ENCODE measurements at regions not wholly inside any gene's neighbourhood (a gene's known extent, or its start where the extent isn't known, plus 50 kb on each side); places are given as distances from the start of the nearest gene placed in this dataset.
"Not testable (repeated sequence)": the region's sequence is repeated elsewhere in the genome, so short reads cannot be mapped to it uniquely, and the experiment has no call there.

DNA sequence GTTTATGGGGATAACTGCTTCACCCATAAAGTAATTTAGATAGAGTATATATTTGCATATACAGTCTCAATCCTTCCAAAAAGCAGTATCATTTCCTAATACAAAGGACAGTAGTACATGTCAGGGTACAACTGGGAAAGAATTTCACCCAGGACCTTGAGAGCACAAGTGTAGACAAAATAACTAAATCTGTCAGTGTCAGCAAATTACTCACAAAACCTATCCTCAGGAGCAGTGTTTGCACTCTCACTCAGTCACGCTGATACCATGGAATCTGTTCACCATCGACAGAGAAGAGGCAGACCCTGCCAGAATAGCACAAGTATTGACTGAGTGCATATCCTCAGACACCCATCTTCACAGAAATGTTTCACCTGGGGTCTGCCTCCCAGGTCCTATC is 554.7 kb upstream of the PHF14 start:
- Histone ChIP-seq H3K9me3 (ENCODE audit: control insufficient read depth, low read depth, low read length) (no peaks in the 10 kb centered on the region), H3K4me3 (ENCODE audit: low read length) (no peak overlapping the region), H3K36me3 (ENCODE audit: control insufficient read depth, low read depth, low read length) (no peaks in the 10 kb centered on the region), H3K27me3 (ENCODE audit: control insufficient read depth, insufficient read depth, low read length) (no peaks in the 10 kb centered on the region), H3K27ac (ENCODE audit: low read length) (no peak overlapping the region), H3K4me1 (ENCODE audit: control insufficient read depth, low read depth, low read length) (peaks cover 6% of the 10 kb centered on the region), H3K9ac (ENCODE audit: low read length) (no peak overlapping the region)

GRCh38 chr7:10429031-10429430 is 544.6 kb upstream of the PHF14 start:
- Histone ChIP-seq H3K9ac (ENCODE audit: low read length) (no peak overlapping the region), H3K27me3 (ENCODE audit: control insufficient read depth, insufficient read depth, low read length) (no peaks in the 10 kb centered on the region), H3K4me1 (ENCODE audit: control insufficient read depth, low read depth, low read length) (peaks cover 4% of the 10 kb centered on the region), H3K36me3 (ENCODE audit: control insufficient read depth, low read depth, low read length) (no peaks in the 10 kb centered on the region), H3K9me3 (ENCODE audit: control insufficient read depth, low read depth, low read length) (no peaks in the 10 kb centered on the region), H3K27ac (ENCODE audit: low read length) (no peak overlapping the region), H3K4me3 (ENCODE audit: low read length) (no peak overlapping the region)

- no peak overlapping the region for H3K4me3 ChIP-seq (ENCODE audit: low read length)
- no peaks in the 10 kb centered on the region for H3K9me3 ChIP-seq (ENCODE audit: control insufficient read depth, low read depth, low read length)
- peaks cover 4% of the 10 kb centered on the region for H3K4me1 ChIP-seq (ENCODE audit: control insufficient read depth, low read depth, low read length)
- H3K9ac ChIP-seq (ENCODE audit: low read length), result no peak overlapping the region
- H3K36me3 ChIP-seq (ENCODE audit: control insufficient read depth, low read depth, low read length), result no peaks in the 10 kb centered on the region
- H3K27me3 ChIP-seq (ENCODE audit: control insufficient read depth, insufficient read depth, low read length), result no peaks in the 10 kb centered on the region
- no peak overlapping the region for H3K27ac ChIP-seq (ENCODE audit: low read length)
These were observed 544.2 kb upstream of the PHF14 start for GRCh38 chr7:10429511-10429910.

GRCh38 chr7:10436302-10436701 is 537.4 kb upstream of the PHF14 start:
- no peaks in the 10 kb centered on the region for H3K27me3 ChIP-seq (ENCODE audit: control insufficient read depth, insufficient read depth, low read length)
- no peak overlapping the region for H3K4me3 ChIP-seq (ENCODE audit: low read length)
- H3K36me3 ChIP-seq (ENCODE audit: control insufficient read depth, low read depth, low read length), result no peaks in the 10 kb centered on the region
- no peak overlapping the region for H3K9ac ChIP-seq (ENCODE audit: low read length)
- H3K4me1 ChIP-seq (ENCODE audit: control insufficient read depth, low read depth, low read length), result no peaks in the 10 kb centered on the region
- H3K27ac ChIP-seq (ENCODE audit: low read length), result no peak overlapping the region
- H3K9me3 ChIP-seq (ENCODE audit: control insufficient read depth, low read depth, low read length), result no peaks in the 10 kb centered on the region

- Histone ChIP-seq H3K4me1 (ENCODE audit: control insufficient read depth, low read depth, low read length) (no peaks in the 10 kb centered on the region), H3K9ac (ENCODE audit: low read length) (no peak overlapping the region), H3K4me3 (ENCODE audit: low read length) (no peak overlapping the region), H3K27ac (ENCODE audit: low read length) (no peak overlapping the region), H3K36me3 (ENCODE audit: control insufficient read depth, low read depth, low read length) (no peaks in the 10 kb centered on the region), H3K27me3 (ENCODE audit: control insufficient read depth, insufficient read depth, low read length) (no peaks in the 10 kb centered on the region), H3K9me3 (ENCODE audit: control insufficient read depth, low read depth, low read length) (no peaks in the 10 kb centered on the region)
These were observed 534.6 kb upstream of the PHF14 start for GRCh38 chr7:10439027-10439426.

GRCh38 chr7:10455936-10456335 is 517.7 kb upstream of the PHF14 start:
- no peak overlapping the region for H3K4me3 ChIP-seq (ENCODE audit: low read length)
- no peaks in the 10 kb centered on the region for H3K27me3 ChIP-seq (ENCODE audit: control insufficient read depth, insufficient read depth, low read length)
- no peaks in the 10 kb centered on the region for H3K36me3 ChIP-seq (ENCODE audit: control insufficient read depth, low read depth, low read length)
- no peak overlapping the region for H3K27ac ChIP-seq (ENCODE audit: low read length)
- peaks cover 6% of the 10 kb centered on the region for H3K9me3 ChIP-seq (ENCODE audit: control insufficient read depth, low read depth, low read length)
- H3K9ac ChIP-seq (ENCODE audit: low read length), result no peak overlapping the region
- H3K4me1 ChIP-seq (ENCODE audit: control insufficient read depth, low read depth, low read length), result no peaks in the 10 kb centered on the region

GRCh38 chr7:10460474-10460873 is 513.2 kb upstream of the PHF14 start:
- H3K27me3 ChIP-seq (ENCODE audit: control insufficient read depth, insufficient read depth, low read length), result no peaks in the 10 kb centered on the region
- no peak overlapping the region for H3K4me3 ChIP-seq (ENCODE audit: low read length)
- no peak overlapping the region for H3K27ac ChIP-seq (ENCODE audit: low read length)
- H3K4me1 ChIP-seq (ENCODE audit: control insufficient read depth, low read depth, low read length), result no peaks in the 10 kb centered on the region
- no peaks in the 10 kb centered on the region for H3K36me3 ChIP-seq (ENCODE audit: control insufficient read depth, low read depth, low read length)
- H3K9ac ChIP-seq (ENCODE audit: low read length), result no peak overlapping the region
- peaks cover 6% of the 10 kb centered on the region for H3K9me3 ChIP-seq (ENCODE audit: control insufficient read depth, low read depth, low read length)

- Histone ChIP-seq H3K9me3 (ENCODE audit: control insufficient read depth, low read depth, low read length) (no peaks in the 10 kb centered on the region), H3K4me3 (ENCODE audit: low read length) (no peak overlapping the region), H3K4me1 (ENCODE audit: control insufficient read depth, low read depth, low read length) (no peaks in the 10 kb centered on the region), H3K9ac (ENCODE audit: low read length) (no peak overlapping the region), H3K27me3 (ENCODE audit: control insufficient read depth, insufficient read depth, low read length) (no peaks in the 10 kb centered on the region), H3K27ac (ENCODE audit: low read length) (no peak overlapping the region), H3K36me3 (ENCODE audit: control insufficient read depth, low read depth, low read length) (no peaks in the 10 kb centered on the region)
These were observed 510.0 kb upstream of the PHF14 start for GRCh38 chr7:10463701-10464100.

GRCh38 chr7:10465536-10465935 is 508.1 kb upstream of the PHF14 start:
- H3K27ac ChIP-seq (ENCODE audit: low read length); H3K9ac ChIP-seq (ENCODE audit: low read length); H3K9me3 ChIP-seq (ENCODE audit: control insufficient read depth, low read depth, low read length); H3K4me1 ChIP-seq (ENCODE audit: control insufficient read depth, low read depth, low read length); H3K27me3 ChIP-seq (ENCODE audit: control insufficient read depth, insufficient read depth, low read length); H3K4me3 ChIP-seq (ENCODE audit: low read length); H3K36me3 ChIP-seq (ENCODE audit: control insufficient read depth, low read depth, low read length): not testable (repeated sequence)

DNA sequence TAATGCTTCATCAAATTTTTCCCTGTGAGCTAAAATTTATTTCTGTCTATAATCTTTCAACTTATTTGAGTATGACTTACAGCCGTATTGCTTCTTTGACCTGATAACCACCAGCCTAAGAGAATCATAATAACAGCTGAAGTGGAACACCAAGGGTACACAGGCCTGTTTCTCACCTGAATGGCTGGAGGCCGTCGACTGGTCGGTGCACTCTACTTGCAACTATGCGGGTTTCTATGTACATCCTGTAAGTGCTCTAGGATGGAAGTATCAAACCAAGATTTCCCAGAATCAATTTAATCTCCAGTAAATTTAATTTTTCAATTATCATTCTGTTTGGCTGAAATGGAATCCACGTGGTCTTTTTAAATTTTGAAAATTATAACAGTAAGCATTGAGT is 504.8 kb upstream of the PHF14 start:
- H3K27ac ChIP-seq (ENCODE audit: low read length), result no peak overlapping the region
- H3K4me1 ChIP-seq (ENCODE audit: control insufficient read depth, low read depth, low read length), result no peaks in the 10 kb centered on the region
- no peaks in the 10 kb centered on the region for H3K36me3 ChIP-seq (ENCODE audit: control insufficient read depth, low read depth, low read length)
- no peaks in the 10 kb centered on the region for H3K27me3 ChIP-seq (ENCODE audit: control insufficient read depth, insufficient read depth, low read length)
- no peaks in the 10 kb centered on the region for H3K9me3 ChIP-seq (ENCODE audit: control insufficient read depth, low read depth, low read length)
- no peak overlapping the region for H3K9ac ChIP-seq (ENCODE audit: low read length)
- no peak overlapping the region for H3K4me3 ChIP-seq (ENCODE audit: low read length)

GRCh38 chr7:10469476-10469875 is 504.2 kb upstream of the PHF14 start:
- H3K9me3 ChIP-seq (ENCODE audit: control insufficient read depth, low read depth, low read length), result no peaks in the 10 kb centered on the region
- no peaks in the 10 kb centered on the region for H3K4me1 ChIP-seq (ENCODE audit: control insufficient read depth, low read depth, low read length)
- H3K27ac ChIP-seq (ENCODE audit: low read length), result no peak overlapping the region
- H3K27me3 ChIP-seq (ENCODE audit: control insufficient read depth, insufficient read depth, low read length), result no peaks in the 10 kb centered on the region
- no peaks in the 10 kb centered on the region for H3K36me3 ChIP-seq (ENCODE audit: control insufficient read depth, low read depth, low read length)
- no peak overlapping the region for H3K9ac ChIP-seq (ENCODE audit: low read length)
- no peak overlapping the region for H3K4me3 ChIP-seq (ENCODE audit: low read length)

GRCh38 chr7:10471280-10472058 is 502.2 kb upstream of the PHF14 start:
- Histone ChIP-seq H3K4me1 (ENCODE audit: control insufficient read depth, low read depth, low read length) (no peaks in the 10 kb centered on the region), H3K9me3 (ENCODE audit: control insufficient read depth, low read depth, low read length) (no peaks in the 10 kb centered on the region), H3K9ac (ENCODE audit: low read length) (no peak overlapping the region), H3K27ac (ENCODE audit: low read length) (no peak overlapping the region), H3K36me3 (ENCODE audit: control insufficient read depth, low read depth, low read length) (no peaks in the 10 kb centered on the region), H3K4me3 (ENCODE audit: low read length) (no peak overlapping the region), H3K27me3 (ENCODE audit: control insufficient read depth, insufficient read depth, low read length) (no peaks in the 10 kb centered on the region)
